HUES48 (cell line): ENCODE measurements at regions not wholly inside any gene's neighbourhood (a gene's known extent, or its start where the extent isn't known, plus 50 kb on each side); places are given as distances from the start of the nearest gene placed in this dataset.
A peak's percentile ranks its signal among the peaks of the same experiment; 100 is the strongest.

Experiments
- H3K27ac ChIP-seq: one replicate; pipeline ENCODE4 v1.7.0; 2013; ENCODE audit warnings: low read depth, low read length, inconsistent platforms
- H3K27me3 ChIP-seq: 2 replicates; pipeline ENCODE4 v1.6.1; 2013; ENCODE audit warnings: mild to moderate bottlenecking, low read length; ENCODE audit not compliant: control insufficient read depth, insufficient read depth
- H3K36me3 ChIP-seq: 2 replicates; pipeline ENCODE4 v1.6.1; 2013; ENCODE audit warnings: low read length; ENCODE audit not compliant: control insufficient read depth, insufficient read depth
- H3K4me1 ChIP-seq: 2 replicates; pipeline ENCODE4 v1.6.1; 2013; ENCODE audit warnings: mild to moderate bottlenecking, low read length; ENCODE audit not compliant: control insufficient read depth, insufficient read depth
- H3K4me3 ChIP-seq: 2 replicates; pipeline ENCODE4 v1.5.1; 2013; ENCODE audit warnings: mild to moderate bottlenecking, low read depth, low read length
- H3K9ac ChIP-seq: 2 replicates; pipeline ENCODE4 v1.6.1; 2013; ENCODE audit warnings: mild to moderate bottlenecking, low read depth, low read length, moderate library complexity
- H3K9me3 ChIP-seq: 2 replicates; pipeline ENCODE4 v1.6.1; 2013; ENCODE audit warnings: low read length; ENCODE audit not compliant: control insufficient read depth, insufficient read depth

DNA sequence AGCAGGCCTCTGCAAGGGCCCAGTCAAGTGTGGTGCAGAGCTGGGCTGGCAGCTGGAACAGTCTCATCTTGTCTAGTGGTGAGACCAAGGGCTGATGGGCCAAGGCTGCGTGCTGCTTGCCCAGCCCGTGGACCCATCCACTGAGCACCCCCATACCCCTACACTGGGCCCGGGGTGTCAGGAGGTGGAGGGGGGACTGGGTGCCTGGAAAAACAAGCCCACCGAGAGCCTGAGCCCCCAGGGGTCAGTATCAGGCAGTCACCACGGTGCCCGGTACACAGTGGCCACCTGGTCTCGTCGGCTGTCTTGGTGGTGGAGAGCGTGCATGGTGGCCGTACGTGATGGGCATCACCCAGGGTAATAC is 238.3 kb downstream of the SEC14L1 start:
- H3K36me3 ChIP-seq, result no peaks in the 10 kb centered on the region
- no peaks in the 10 kb centered on the region for H3K27me3 ChIP-seq
- peaks cover 61% of the 10 kb centered on the region for H3K4me1 ChIP-seq
- H3K9ac ChIP-seq, result no peak overlapping the region
- no peaks in the 10 kb centered on the region for H3K9me3 ChIP-seq
- no peak overlapping the region for H3K4me3 ChIP-seq
- H3K27ac ChIP-seq, result no peak overlapping the region

DNA sequence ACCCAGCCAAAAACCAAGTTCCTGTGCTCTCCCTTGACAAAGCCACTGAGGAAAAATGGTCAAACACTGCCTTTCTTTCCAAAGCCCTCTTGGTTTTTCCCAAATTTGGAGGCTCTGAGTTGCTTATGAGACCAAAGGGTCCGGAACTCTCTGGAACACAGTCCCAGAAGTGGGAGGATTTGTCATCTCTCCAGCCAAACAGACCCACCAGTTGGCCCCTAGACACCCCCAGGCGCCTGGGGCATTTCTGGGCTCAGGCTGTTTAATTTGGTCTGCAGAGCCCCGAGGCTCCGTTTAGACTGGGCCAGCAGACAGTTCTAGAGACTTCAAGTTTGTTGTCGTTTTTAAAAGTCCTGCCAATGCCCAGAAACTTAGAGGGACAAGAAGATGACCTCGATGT is 239.1 kb downstream of the SEC14L1 start:
- Histone ChIP-seq H3K4me3 (no peak overlapping the region), H3K9ac (no peak overlapping the region), H3K9me3 (no peaks in the 10 kb centered on the region), H3K27me3 (no peaks in the 10 kb centered on the region), H3K4me1 (peaks cover 56% of the 10 kb centered on the region), H3K27ac (no peak overlapping the region), H3K36me3 (no peaks in the 10 kb centered on the region)

DNA sequence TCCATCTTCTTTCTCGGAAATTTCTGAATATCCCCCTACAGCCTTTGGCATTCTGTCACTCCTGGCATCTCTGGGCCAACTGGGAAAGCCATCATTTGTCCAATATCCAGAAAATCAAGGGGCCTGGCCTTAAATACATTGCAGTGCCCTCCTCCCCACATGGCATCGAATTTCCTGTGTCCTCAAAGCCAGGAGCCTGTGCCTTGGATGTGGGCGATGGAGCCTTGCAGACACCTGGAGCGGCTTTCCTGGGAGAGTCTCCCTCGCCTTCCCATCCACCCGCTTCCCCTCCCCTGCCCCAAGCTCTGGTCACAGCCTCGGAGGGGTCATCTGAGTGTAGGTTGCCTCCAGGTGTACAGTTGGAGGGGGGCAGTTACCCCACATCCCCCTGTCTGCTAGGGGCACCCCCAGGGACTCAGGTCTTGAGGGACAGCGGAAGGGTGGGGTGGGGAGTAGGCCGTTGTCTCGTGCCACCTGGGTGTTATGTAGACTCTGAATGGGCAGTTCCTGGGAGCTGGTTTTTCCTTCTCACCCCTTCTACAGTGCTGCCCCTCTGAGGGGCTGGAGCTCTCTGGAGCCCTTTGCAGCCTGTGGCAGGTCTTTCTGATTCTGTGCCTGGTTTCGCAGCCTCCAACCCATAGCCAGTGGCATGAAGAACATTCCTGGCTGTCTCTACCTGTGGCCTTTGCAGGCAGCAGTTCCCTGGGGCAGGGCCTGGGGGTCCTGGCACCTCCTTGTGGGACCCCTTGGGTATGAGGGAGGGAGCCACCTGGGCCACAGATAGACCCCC is 239.8 kb downstream of the SEC14L1 start:
- H3K27me3 ChIP-seq, result no peaks in the 10 kb centered on the region
- H3K4me3 ChIP-seq, result no peak overlapping the region
- H3K9ac ChIP-seq, result no peak overlapping the region
- H3K36me3 ChIP-seq, result no peaks in the 10 kb centered on the region
- H3K27ac ChIP-seq, result no peak overlapping the region
- no peaks in the 10 kb centered on the region for H3K9me3 ChIP-seq
- H3K4me1 ChIP-seq, result peaks cover 49% of the 10 kb centered on the region

DNA sequence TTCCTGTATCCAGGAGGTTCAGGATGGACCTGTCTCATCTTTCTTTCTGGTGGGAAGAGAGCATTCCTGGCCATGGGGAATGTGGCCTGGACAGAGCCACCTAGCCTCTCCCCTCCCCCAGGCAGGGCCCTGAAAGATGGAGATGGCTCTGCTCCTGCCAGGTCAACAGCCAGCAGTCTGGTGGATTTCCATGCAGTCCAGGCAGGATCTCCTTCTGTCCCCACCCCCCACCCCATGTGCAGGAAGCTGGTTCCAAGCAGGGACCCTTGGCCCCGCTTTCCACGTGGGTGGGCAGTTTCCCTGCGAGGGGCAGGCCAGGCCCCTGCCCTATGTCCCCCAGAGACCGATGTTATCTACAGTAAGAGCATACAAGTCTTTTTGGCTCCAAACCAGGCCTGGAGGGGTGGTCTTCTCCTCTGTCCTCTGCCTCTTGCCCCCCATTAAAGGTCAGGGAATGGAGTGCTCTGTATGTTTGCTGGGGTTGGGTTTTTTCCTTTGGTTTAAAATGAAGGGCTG is 240.5 kb downstream of the SEC14L1 start:
- Histone ChIP-seq H3K9ac (no peak overlapping the region), H3K4me3 (no peak overlapping the region), H3K27me3 (no peaks in the 10 kb centered on the region), H3K36me3 (no peaks in the 10 kb centered on the region), H3K9me3 (no peaks in the 10 kb centered on the region), H3K4me1 (peaks cover 47% of the 10 kb centered on the region), H3K27ac (no peak overlapping the region)

DNA sequence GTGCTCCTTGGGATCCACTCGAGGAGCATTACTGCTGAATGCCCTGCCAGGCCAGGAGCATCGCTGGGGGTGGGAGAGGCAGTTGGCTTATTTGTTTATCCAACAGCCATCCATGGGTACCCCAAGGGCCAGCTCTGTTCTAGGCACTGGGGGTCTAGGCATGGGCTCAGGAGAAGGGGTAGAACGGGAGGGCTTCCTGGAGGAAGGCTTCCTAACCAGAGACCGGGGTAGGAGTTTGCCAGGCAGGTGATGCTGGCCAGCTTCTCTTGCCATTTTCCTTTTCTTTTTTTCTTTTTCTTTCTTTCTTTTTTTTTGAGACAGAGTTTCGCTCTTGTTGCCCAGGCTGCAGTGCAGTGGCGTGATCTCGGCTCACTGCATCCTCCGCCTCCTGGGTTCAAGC is 241.0 kb downstream of the SEC14L1 start:
- Histone ChIP-seq H3K27me3 (no peaks in the 10 kb centered on the region), H3K9ac (no peak overlapping the region), H3K4me1 (peaks cover 45% of the 10 kb centered on the region), H3K4me3 (no peak overlapping the region), H3K9me3 (no peaks in the 10 kb centered on the region), H3K36me3 (no peaks in the 10 kb centered on the region), H3K27ac (no peak overlapping the region)

DNA sequence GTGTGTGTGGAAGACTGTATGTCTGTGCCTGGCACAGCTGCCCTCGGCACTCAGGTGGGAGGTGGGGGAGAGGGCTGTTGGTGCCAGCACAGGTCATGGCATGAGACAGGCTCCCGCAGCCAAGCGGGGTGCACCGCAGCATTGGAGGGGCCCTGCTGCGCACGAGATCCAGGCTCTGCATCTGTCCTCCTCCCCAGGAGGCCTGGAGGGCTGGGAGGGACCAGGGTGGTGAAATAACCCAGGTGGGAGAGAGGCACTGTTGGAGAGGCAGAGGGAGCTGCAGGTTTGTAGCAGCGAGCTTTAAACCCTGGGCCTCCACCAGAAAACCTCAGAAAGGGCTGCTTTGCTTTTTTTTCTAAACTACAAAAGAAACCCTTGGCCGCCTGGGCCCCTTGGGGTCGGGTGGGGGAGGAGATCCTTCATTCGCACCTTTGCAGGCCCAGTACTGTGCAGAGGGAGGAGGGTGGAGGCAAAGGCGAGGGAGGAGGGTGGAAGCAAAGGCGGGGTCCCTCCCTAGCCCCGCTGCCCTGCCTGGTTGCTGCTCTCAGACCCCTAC is 241.7 kb downstream of the SEC14L1 start:
- no peak overlapping the region for H3K4me3 ChIP-seq
- H3K36me3 ChIP-seq, result no peaks in the 10 kb centered on the region
- H3K9me3 ChIP-seq, result no peaks in the 10 kb centered on the region
- peaks cover 43% of the 10 kb centered on the region for H3K4me1 ChIP-seq
- H3K27ac ChIP-seq, result peak overlapping the region; percentile 78
- H3K27me3 ChIP-seq, result no peaks in the 10 kb centered on the region
- 0 out of 2 replicates have a peak overlapping the region, but pooled peaks have one; percentile 26 for H3K9ac ChIP-seq

DNA sequence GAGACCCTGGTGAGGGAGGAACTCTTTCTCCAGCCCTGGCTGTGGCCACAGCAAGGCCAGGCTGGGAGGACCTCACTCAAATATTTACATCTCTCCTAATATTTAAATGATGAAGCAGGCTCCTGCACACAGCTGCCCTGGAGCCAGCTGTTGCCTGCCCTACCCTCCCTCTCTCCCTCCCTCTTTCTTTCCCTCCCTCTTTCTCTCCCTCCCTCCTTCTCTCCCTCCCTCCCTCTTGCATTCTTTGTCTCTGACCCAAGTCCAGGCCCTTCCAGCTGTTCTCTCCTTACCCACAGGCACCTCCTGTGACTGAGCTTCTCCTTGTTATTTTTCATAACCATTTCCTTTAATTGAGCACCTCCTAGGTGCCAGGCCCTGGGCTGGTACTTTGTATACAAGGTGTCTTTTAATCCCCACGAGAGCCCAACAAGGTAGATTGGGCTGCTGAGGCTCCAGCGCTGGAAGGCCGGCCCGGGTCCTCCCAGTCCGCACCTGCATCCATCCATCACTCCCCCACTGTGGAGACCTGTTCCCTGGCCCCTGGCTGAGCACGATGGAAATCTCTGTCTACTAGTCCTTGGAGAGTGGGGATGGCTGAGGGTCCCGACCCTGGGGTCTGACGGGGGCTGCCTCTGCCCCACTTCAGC is 242.3 kb downstream of the SEC14L1 start:
- Histone ChIP-seq H3K27me3 (no peaks in the 10 kb centered on the region), H3K4me3 (no peak overlapping the region), H3K9ac (no peak overlapping the region), H3K36me3 (no peaks in the 10 kb centered on the region), H3K9me3 (no peaks in the 10 kb centered on the region), H3K27ac (peak overlapping the region; percentile 78), H3K4me1 (peaks cover 40% of the 10 kb centered on the region)

DNA sequence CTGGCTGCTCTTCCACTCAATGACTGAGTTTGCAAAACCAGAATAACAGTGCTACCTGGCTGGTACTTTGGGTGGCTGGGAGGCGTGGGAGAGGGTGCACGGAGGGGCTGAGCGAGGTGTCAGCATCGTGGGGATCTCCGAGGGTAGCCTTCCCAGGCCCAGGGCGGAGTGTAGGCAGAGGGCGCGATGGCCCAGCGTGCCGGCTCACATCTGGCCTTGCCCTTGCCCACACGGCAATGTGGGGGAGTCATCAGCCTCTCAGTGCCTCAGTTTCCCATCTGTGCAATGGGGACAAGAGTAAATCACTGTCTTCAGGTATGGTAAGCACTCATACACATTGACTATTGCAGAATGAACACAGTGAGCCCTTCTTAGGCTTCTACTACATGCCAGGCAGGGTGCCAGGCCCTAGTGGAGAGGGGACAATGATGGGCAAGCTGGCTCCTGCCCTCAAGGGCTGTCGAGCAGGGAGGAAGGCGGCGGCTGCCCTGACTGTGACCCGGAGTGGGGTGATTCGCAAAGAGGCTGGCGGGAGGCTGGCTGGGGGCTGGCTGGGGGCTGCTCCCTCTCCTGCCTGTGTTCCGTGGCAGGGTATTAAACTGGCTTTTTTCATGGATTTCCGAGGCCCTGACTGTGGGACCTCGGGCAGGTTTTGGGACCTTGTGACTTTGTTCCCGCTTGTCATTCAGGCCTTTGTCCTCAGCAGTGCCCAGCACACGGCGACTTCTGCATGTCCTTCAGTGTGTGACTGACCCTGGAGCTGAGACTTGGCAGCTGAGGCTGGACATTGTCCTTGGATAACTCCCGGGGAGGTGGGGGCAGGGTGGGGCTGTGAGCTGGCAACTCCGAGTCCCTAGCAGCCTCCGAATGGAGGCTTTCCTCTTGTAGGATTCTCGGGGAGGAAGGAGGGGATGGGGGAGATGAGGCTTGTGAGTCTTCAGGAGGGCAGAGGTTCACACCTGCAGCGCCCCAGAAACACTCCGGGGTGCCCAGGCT is 243.1 kb downstream of the SEC14L1 start:
- H3K36me3 ChIP-seq, result no peaks in the 10 kb centered on the region
- no peak overlapping the region for H3K27ac ChIP-seq
- peaks cover 48% of the 10 kb centered on the region for H3K4me1 ChIP-seq
- H3K4me3 ChIP-seq, result no peak overlapping the region
- H3K9ac ChIP-seq, result no peak overlapping the region
- no peaks in the 10 kb centered on the region for H3K27me3 ChIP-seq
- H3K9me3 ChIP-seq, result no peaks in the 10 kb centered on the region

DNA sequence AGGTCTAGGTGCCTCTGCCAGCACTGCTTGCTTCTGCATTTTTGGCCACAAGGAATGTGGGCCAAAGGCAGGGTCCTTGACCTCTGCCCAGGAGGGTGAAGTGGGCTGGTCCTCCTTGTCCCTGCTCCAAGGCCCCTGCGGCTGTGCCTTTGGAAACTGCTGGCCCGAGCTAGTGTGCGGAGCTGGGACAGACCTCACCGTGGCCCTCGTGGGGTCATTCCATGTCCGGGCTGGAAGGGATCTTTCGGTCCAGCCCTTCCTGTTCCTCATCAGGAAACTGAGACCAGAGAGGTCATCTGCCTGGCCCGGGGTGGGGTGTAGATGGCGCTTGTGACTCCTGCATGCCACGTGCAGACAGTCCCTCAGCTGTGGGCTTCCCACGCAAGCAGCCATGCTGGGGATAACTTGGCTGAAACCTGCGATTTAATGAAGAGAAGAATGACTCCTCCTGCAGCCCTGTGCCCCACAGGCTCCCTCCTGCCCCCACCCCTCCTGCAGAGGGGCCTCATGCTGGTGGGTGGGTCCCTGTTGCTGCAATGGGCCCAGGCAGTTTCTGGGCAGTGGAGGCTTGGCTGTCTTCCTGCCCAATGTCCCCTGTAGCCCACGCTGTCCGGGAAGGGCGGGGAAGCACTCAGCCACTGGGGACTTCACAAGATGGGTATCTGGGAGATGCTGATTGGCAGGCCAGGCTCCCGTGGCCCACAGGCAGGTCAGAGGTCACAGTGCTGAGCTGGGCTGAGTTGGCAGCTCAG is 245.2 kb downstream of the SEC14L1 start:
- H3K27me3 ChIP-seq, result no peaks in the 10 kb centered on the region
- H3K4me1 ChIP-seq, result peaks cover 53% of the 10 kb centered on the region
- no peak overlapping the region for H3K9ac ChIP-seq
- no peak overlapping the region for H3K4me3 ChIP-seq
- no peaks in the 10 kb centered on the region for H3K36me3 ChIP-seq
- H3K27ac ChIP-seq, result no peak overlapping the region
- H3K9me3 ChIP-seq, result no peaks in the 10 kb centered on the region
